RWPE2 (cell line): ENCODE measurements at regions not wholly inside any gene's neighbourhood (a gene's known extent, or its start where the extent isn't known, plus 50 kb on each side); places are given as distances from the start of the nearest gene placed in this dataset.

Source experiments
- ATAC-seq: fragments of 200-7000 bp; cut with Tn5 transposase; 3 replicates; pipeline ENCODE4 v1.9.1; 2021; ENCODE audit warnings: low read depth
- DNase-seq: peaks from one replicate; pipeline ENCODE4 v3.0.0-alpha.2; 2020; ENCODE audit warnings: low spot score
- H3K27ac ChIP-seq: fragments of 450-650 bp; 2 replicates; pipeline ENCODE4 v1.5.1; 2017; ENCODE audit warnings: mild to moderate bottlenecking; ENCODE audit not compliant: poor library complexity, severe bottlenecking
- H3K27me3 ChIP-seq: fragments of 250-450 bp; sonication (Bioruptor Pico); 2 replicates; pipeline ENCODE4 v1.5.1; 2021; ENCODE audit warnings: mild to moderate bottlenecking, moderate library complexity; ENCODE audit not compliant: insufficient read depth, poor library complexity, severe bottlenecking
- H3K36me3 ChIP-seq: fragments of 250-450 bp; sonication (Bioruptor Pico); 2 replicates; pipeline ENCODE4 v1.5.1; 2020; ENCODE audit warnings: low read depth, mild to moderate bottlenecking, moderate library complexity
- H3K4me1 ChIP-seq: fragments of 250-450 bp; sonication (Bioruptor Pico); 2 replicates; pipeline ENCODE4 v1.5.1; 2021; ENCODE audit warnings: mild to moderate bottlenecking, moderate library complexity; ENCODE audit not compliant: insufficient read depth, poor library complexity, severe bottlenecking
- H3K4me3 ChIP-seq: fragments of 250-450 bp; sonication (Bioruptor Pico); 2 replicates; pipeline ENCODE4 v1.5.1; 2021; ENCODE audit warnings: mild to moderate bottlenecking, moderate library complexity; ENCODE audit not compliant: severe bottlenecking
- H3K9me3 ChIP-seq: fragments of 250-450 bp; sonication (Bioruptor Pico); 2 replicates; pipeline ENCODE4 v1.5.1; 2021; ENCODE audit warnings: mild to moderate bottlenecking, moderate library complexity; ENCODE audit not compliant: severe bottlenecking
- TF ChIP-seq, protein P1 (sequence below): fragments of 450-650 bp; IDR thresholded peaks from one replicate; pipeline ENCODE4 v1.5.1; 2017; ENCODE audit warnings: mild to moderate bottlenecking, moderate library complexity; ENCODE audit not compliant: poor library complexity, severe bottlenecking

GRCh38 chr10:52940921-52941320 lies 168.3 kb upstream of the MBL2 start:
- Histone ChIP-seq H3K27me3 (no peaks in the 10 kb centered on the region), H3K27ac (no peak overlapping the region), H3K4me3 (no peak overlapping the region), H3K36me3 (no peaks in the 10 kb centered on the region), H3K4me1 (peaks cover 8% of the 10 kb centered on the region), H3K9me3 (peaks cover 2% of the 10 kb centered on the region)
- DNase-seq (no peak), ATAC-seq (no peak)
- TF ChIP-seq, protein P1, sequence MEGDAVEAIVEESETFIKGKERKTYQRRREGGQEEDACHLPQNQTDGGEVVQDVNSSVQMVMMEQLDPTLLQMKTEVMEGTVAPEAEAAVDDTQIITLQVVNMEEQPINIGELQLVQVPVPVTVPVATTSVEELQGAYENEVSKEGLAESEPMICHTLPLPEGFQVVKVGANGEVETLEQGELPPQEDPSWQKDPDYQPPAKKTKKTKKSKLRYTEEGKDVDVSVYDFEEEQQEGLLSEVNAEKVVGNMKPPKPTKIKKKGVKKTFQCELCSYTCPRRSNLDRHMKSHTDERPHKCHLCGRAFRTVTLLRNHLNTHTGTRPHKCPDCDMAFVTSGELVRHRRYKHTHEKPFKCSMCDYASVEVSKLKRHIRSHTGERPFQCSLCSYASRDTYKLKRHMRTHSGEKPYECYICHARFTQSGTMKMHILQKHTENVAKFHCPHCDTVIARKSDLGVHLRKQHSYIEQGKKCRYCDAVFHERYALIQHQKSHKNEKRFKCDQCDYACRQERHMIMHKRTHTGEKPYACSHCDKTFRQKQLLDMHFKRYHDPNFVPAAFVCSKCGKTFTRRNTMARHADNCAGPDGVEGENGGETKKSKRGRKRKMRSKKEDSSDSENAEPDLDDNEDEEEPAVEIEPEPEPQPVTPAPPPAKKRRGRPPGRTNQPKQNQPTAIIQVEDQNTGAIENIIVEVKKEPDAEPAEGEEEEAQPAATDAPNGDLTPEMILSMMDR, result no peak

GRCh38 chr10:52939894-52940293 lies 167.3 kb upstream of the MBL2 start:
- Histone ChIP-seq H3K36me3 (no peaks in the 10 kb centered on the region), H3K4me3 (no peak overlapping the region), H3K27ac (no peak overlapping the region), H3K9me3 (peaks cover 2% of the 10 kb centered on the region), H3K4me1 (no peaks in the 10 kb centered on the region), H3K27me3 (no peaks in the 10 kb centered on the region)
- no peak for ATAC-seq
- DNase-seq, result no peak
- TF ChIP-seq, protein P1, result no peak

GRCh38 chr10:52933748-52934147 lies 161.2 kb upstream of the MBL2 start:
- no peak overlapping the region for H3K4me3 ChIP-seq
- H3K27ac ChIP-seq, result no peak overlapping the region
- H3K4me1 ChIP-seq, result no peaks in the 10 kb centered on the region
- H3K9me3 ChIP-seq, result no peaks in the 10 kb centered on the region
- no peak for ATAC-seq
- no peaks in the 10 kb centered on the region for H3K27me3 ChIP-seq
- TF ChIP-seq, protein P1, result no peak
- no peaks in the 10 kb centered on the region for H3K36me3 ChIP-seq
- DNase-seq, result no peak

DNA sequence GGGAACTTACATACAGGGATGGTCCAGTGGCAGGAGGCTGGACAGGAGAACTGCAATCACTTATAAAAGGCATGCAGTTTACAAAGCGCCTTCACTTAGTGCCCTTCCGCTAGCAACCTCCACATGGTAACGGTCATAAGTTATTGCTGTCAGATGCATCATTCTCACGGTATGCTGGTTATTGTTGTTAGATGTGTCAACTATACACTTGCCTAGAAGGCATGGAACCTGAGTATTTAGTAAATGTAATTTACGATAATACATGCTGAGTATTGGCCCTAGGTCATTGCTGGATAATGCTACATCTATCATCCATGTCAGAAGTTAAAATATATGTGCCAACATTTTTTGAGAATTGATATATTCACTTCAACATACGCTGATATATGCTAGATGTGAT lies 155.1 kb upstream of the MBL2 start:
- no peaks in the 10 kb centered on the region for H3K36me3 ChIP-seq
- H3K9me3 ChIP-seq, result no peaks in the 10 kb centered on the region
- H3K4me3 ChIP-seq, result no peak overlapping the region
- H3K27ac ChIP-seq, result no peak overlapping the region
- DNase-seq (no peak), ATAC-seq (no peak)
- no peaks in the 10 kb centered on the region for H3K4me1 ChIP-seq
- TF ChIP-seq, protein P1, result no peak
- no peaks in the 10 kb centered on the region for H3K27me3 ChIP-seq

GRCh38 chr10:52923520-52923919 lies 150.9 kb upstream of the MBL2 start:
- no peaks in the 10 kb centered on the region for H3K36me3 ChIP-seq
- TF ChIP-seq, protein P1, result no peak
- ATAC-seq, result no peak
- H3K4me1 ChIP-seq, result no peaks in the 10 kb centered on the region
- H3K4me3 ChIP-seq, result no peak overlapping the region
- H3K9me3 ChIP-seq, result no peaks in the 10 kb centered on the region
- no peak for DNase-seq
- no peaks in the 10 kb centered on the region for H3K27me3 ChIP-seq
- no peak overlapping the region for H3K27ac ChIP-seq
